Peyer's patch (tissue), 4 donors: ENCODE measurements at regions not wholly inside any gene's neighbourhood (a gene's known extent, or its start where the extent isn't known, plus 50 kb on each side); places are given as distances from the start of the nearest gene placed in this dataset.

Experiments used
- DNase-seq, 3 donors: peaks; one replicate each; pipeline ENCODE4 v3.0.0-alpha.2; 2017 to 2019
- H3K27ac ChIP-seq, 4 donors: fragments of 200-600 bp; sonication (generic); one replicate each; pipeline ENCODE4 v1.5.1; 2016 to 2019
- H3K27me3 ChIP-seq, 2 donors: fragments of 200-600 bp; sonication (generic); one replicate each; pipeline ENCODE4 v1.5.1; 2019
- H3K36me3 ChIP-seq, 3 donors: fragments of 200-600 bp; sonication (generic); one replicate each; pipeline ENCODE4 v1.5.1; 2016 to 2019
- H3K4me1 ChIP-seq, 4 donors: fragments of 200-600 bp; sonication (generic); one replicate each; pipeline ENCODE4 v1.5.1; 2016 to 2019
- H3K4me3 ChIP-seq, 4 donors: fragments of 200-600 bp; sonication (generic); 1 replicate in 3 of 4; 2 replicates in 1 of 4; pipeline ENCODE4 v1.5.1; 2016 to 2019; ENCODE audit warnings: mild to moderate bottlenecking in 1 of 4
- H3K9me3 ChIP-seq, 4 donors: fragments of 200-600 bp; sonication (generic); one replicate each; pipeline ENCODE4 v1.5.1; 2016 to 2019; ENCODE audit warnings: mild to moderate bottlenecking in 1 of 4
- CTCF ChIP-seq, 6 experiments: fragments of 450-650 bp in 4 of 6; fragments of 200-600 bp in 2 of 6; sonication (generic) in 1 of 6; IDR thresholded peaks; one replicate each; pipeline ENCODE4 v1.5.1; 2017 to 2019; ENCODE audit warnings: antibody characterized with exemption in 6 of 6, mild to moderate bottlenecking in 3 of 6, moderate library complexity in 1 of 6
- POLR2A ChIP-seq, 2 donors: fragments of 450-650 bp; IDR thresholded peaks; one replicate each; pipeline ENCODE4 v1.5.1; 2017; ENCODE audit warnings: antibody characterized with exemption in 2 of 2, mild to moderate bottlenecking in 2 of 2, moderate library complexity in 2 of 2

GRCh38 chr1:60913039-60913438 is 169.3 kb upstream of the NFIA start:
- H3K27me3 ChIP-seq: no peaks in the 10 kb centered on the region
- H3K4me1 ChIP-seq: no peaks in the 10 kb centered on the region
- TF ChIP-seq POLR2A (IDR thresholded peaks at IDR 0.05) (no peak), CTCF (IDR thresholded peaks at IDR 0.05) (no peak)
- no peak overlapping the region for H3K27ac ChIP-seq
- DNase-seq: no peak
- H3K4me3 ChIP-seq: no peak overlapping the region
- no peaks in the 10 kb centered on the region for H3K9me3 ChIP-seq
- no peaks in the 10 kb centered on the region for H3K36me3 ChIP-seq

- Histone ChIP-seq H3K36me3 (no peaks in the 10 kb centered on the region), H3K27me3 (no peaks in the 10 kb centered on the region), H3K4me1 (no peaks in the 10 kb centered on the region), H3K9me3 (no peaks in the 10 kb centered on the region), H3K27ac (no peak overlapping the region), H3K4me3 (no peak overlapping the region)
- no peak for TF ChIP-seq POLR2A (IDR thresholded peaks at IDR 0.05)
- no peak for TF ChIP-seq CTCF (IDR thresholded peaks at IDR 0.05)
- DNase-seq: no peak
Observed at GRCh38 chr1:60911966-60912697, 170.2 kb upstream of the NFIA start.

- no peak overlapping the region for H3K27ac ChIP-seq
- H3K4me3 ChIP-seq: no peak overlapping the region
- TF ChIP-seq CTCF (IDR thresholded peaks at IDR 0.05) (no peak), POLR2A (IDR thresholded peaks at IDR 0.05) (no peak)
- H3K27me3 ChIP-seq: no peaks in the 10 kb centered on the region
- H3K9me3 ChIP-seq: no peaks in the 10 kb centered on the region
- H3K36me3 ChIP-seq: no peaks in the 10 kb centered on the region
- DNase-seq: no peak
- H3K4me1 ChIP-seq: no peaks in the 10 kb centered on the region
Observed at GRCh38 chr1:60908159-60908558, 174.2 kb upstream of the NFIA start.

GRCh38 chr1:60906526-60906925 is 175.8 kb upstream of the NFIA start:
- Histone ChIP-seq H3K4me1 (no peaks in the 10 kb centered on the region), H3K9me3 (no peaks in the 10 kb centered on the region), H3K36me3 (no peaks in the 10 kb centered on the region), H3K4me3 (no peak overlapping the region), H3K27me3 (no peaks in the 10 kb centered on the region), H3K27ac (no peak overlapping the region)
- TF ChIP-seq POLR2A (IDR thresholded peaks at IDR 0.05) (no peak), CTCF (IDR thresholded peaks at IDR 0.05) (no peak)
- no peak for DNase-seq

- no peak for DNase-seq
- H3K27ac ChIP-seq: no peak overlapping the region
- H3K9me3 ChIP-seq: no peaks in the 10 kb centered on the region
- H3K4me3 ChIP-seq: no peak overlapping the region
- H3K36me3 ChIP-seq: no peaks in the 10 kb centered on the region
- no peaks in the 10 kb centered on the region for H3K4me1 ChIP-seq
- TF ChIP-seq CTCF (IDR thresholded peaks at IDR 0.05) (no peak), POLR2A (IDR thresholded peaks at IDR 0.05) (no peak)
- H3K27me3 ChIP-seq: no peaks in the 10 kb centered on the region
Observed at GRCh38 chr1:60906039-60906438, 176.3 kb upstream of the NFIA start.
